ENCODE measurements at regions not wholly inside any gene's neighbourhood (a gene's known extent, or its start where the extent isn't known, plus 50 kb on each side); places are given as distances from the start of the nearest gene placed in this dataset.

DNA sequence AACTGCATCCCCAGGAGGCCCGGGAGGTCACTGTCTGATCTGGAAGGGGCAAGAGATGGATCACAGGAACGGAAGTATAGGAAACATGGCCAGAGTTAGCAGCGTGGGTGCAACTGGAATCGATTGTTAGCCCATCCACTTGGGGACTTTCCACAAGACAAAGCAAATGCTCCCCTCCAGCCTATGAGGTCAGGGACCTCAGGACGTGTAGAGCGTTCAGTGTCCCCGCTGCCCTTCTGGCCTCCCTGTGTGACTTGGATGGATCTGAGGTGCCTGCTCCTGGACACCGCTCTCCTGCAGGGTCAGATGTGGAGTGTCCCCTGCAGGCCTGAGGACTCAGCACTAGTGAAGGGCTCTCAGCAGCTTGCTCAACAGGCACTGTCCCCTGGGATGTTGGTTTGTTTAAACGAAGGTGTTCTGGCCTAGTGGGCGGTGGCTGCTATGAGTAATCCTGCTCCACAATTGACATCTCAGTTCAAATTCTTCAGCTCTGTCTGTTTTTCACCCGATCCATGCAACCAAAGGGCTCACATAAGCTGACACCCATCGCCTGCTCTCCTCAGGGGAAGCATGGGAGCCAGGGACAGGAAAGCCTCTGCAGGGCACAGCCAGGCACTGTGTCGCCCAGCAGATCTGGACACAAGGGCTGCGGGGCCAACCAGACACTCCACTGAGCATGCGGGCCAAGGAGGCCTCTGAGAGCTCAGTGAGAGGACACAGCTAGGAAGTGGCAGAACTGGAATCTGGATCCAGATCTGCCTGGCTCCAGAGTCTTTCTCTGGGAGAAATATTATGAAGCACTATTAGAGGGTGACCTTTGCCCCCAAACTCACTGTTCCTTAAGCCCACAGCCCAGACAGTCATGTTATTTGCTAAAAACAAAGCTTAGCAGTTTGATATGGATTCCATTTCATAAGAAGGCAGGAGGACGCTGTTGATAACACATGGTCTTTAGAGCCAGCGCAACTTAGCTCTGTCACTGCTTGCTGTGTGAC lies 78.5 kb downstream of the RHOB start (continued):
- no peak for TF ChIP-seq ARHGAP35 (CRISPR knock-in tag; IDR thresholded peaks at IDR 0.05; ENCODE audit: borderline replicate concordance)
- TF ChIP-seq, protein P1, sequence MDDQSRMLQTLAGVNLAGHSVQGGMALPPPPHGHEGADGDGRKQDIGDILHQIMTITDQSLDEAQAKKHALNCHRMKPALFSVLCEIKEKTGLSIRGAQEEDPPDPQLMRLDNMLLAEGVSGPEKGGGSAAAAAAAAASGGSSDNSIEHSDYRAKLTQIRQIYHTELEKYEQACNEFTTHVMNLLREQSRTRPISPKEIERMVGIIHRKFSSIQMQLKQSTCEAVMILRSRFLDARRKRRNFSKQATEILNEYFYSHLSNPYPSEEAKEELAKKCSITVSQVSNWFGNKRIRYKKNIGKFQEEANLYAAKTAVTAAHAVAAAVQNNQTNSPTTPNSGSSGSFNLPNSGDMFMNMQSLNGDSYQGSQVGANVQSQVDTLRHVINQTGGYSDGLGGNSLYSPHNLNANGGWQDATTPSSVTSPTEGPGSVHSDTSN (CRISPR knock-in tag; IDR thresholded peaks at IDR 0.05; ENCODE audit: borderline replicate concordance): no peak
- no peak; the same call in 1 of the 2 replicates for TF ChIP-seq ZNF274 (CRISPR knock-in tag; IDR thresholded peaks at IDR 0.05)
- TF ChIP-seq MAFF (IDR thresholded peaks at IDR 0.05; ENCODE audit: low read depth, low read length): peak; percentile 4; the same call in 1 of the 2 replicates
- TF ChIP-seq ZBTB37 (CRISPR knock-in tag; IDR thresholded peaks at IDR 0.05): no peak; the same call in 1 of the 2 replicates
- TF ChIP-seq SP1 (IDR thresholded peaks at IDR 0.05): no peak
- peak; percentile 42 for TF ChIP-seq SP1 (CRISPR knock-in tag; IDR thresholded peaks at IDR 0.05)
- no peak; the same call in 1 of the 2 replicates for TF ChIP-seq SIN3A (IDR thresholded peaks at IDR 0.05; ENCODE audit: borderline replicate concordance, low read depth, low read length)
- TF ChIP-seq, protein P2, sequence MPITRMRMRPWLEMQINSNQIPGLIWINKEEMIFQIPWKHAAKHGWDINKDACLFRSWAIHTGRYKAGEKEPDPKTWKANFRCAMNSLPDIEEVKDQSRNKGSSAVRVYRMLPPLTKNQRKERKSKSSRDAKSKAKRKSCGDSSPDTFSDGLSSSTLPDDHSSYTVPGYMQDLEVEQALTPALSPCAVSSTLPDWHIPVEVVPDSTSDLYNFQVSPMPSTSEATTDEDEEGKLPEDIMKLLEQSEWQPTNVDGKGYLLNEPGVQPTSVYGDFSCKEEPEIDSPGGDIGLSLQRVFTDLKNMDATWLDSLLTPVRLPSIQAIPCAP (CRISPR knock-in tag; IDR thresholded peaks at IDR 0.05; ENCODE audit: low read depth): no peak
- no peak for TF ChIP-seq ZBED4 (CRISPR knock-in tag; IDR thresholded peaks at IDR 0.05; ENCODE audit: borderline replicate concordance)
- TF ChIP-seq GLMP (CRISPR knock-in tag; IDR thresholded peaks at IDR 0.05; ENCODE audit: borderline replicate concordance): no peak
- TF ChIP-seq POGZ (CRISPR knock-in tag; IDR thresholded peaks at IDR 0.05): peak; percentile 76
- peak; percentile 94 for TF ChIP-seq CEBPB (IDR thresholded peaks at IDR 0.05; ENCODE audit: borderline replicate concordance, low read depth, low read length)
- no peak for TF ChIP-seq RFX3 (CRISPR knock-in tag; IDR thresholded peaks at IDR 0.05)
- no peak for TF ChIP-seq TBP (CRISPR knock-in tag; IDR thresholded peaks at IDR 0.05)
- TF ChIP-seq MEIS2 (CRISPR knock-in tag; IDR thresholded peaks at IDR 0.05): peak; percentile 84; the same call in 1 of the 2 replicates
- TF ChIP-seq ZNF737 (CRISPR knock-in tag; IDR thresholded peaks at IDR 0.05; ENCODE audit: borderline replicate concordance): no peak
- peak; percentile 80 for TF ChIP-seq ZNF770 (CRISPR knock-in tag; IDR thresholded peaks at IDR 0.05)

Measured in HepG2 (cell line).